SK-MEL-5 (cell line): ENCODE measurements at regions not wholly inside any gene's neighbourhood (a gene's known extent, or its start where the extent isn't known, plus 50 kb on each side); places are given as distances from the start of the nearest gene placed in this dataset.

ENCODE experiments used
- DNase-seq: peaks from one replicate; pipeline ENCODE4 v3.0.0-alpha.2; 2016; ENCODE audit warnings: low read depth, low spot score
- in situ Hi-C: cut with HindIII; loops from 2 replicates; pipeline ENCODE4 v1.10.0; 2016; ENCODE audit warnings: low sequenced_read_pairs, high pct_unique_total_duplicates, low pct_unique_long_range_greater_than_20kb

GRCh38 chr16:73172241-73172972, 124.5 kb upstream of the ZFHX3 start:
- DNase-seq, result peak; percentile 85
- in situ Hi-C loops, result no loop called here

GRCh38 chr16:73171901-73172240, 123.9 kb upstream of the ZFHX3 start:
- no peak for DNase-seq
- in situ Hi-C loops, result no loop called here

DNA sequence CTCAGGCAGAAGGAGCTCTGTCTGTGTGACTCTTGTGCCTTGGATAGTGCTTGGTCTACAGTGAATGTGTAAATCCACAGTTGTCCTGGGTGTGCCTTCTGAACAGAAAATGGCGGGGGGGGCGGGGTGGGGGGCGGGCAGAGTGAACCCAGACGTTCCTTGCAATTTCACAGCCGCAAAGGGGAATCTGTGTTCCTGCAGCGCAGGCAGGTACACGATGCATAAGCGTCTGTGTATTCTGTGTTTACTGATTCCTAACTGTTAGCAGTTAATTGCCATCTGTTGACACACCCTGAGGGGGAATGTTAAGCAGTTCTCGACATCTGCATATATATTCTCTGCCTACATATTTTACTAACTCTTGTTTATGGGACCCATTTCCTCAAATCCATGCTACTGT, 123.5 kb upstream of the ZFHX3 start:
- no peak for DNase-seq
- in situ Hi-C loops, result no loop called here

GRCh38 chr16:73170612-73171038, 122.7 kb upstream of the ZFHX3 start:
- in situ Hi-C loops, result no loop called here
- no peak for DNase-seq

DNA sequence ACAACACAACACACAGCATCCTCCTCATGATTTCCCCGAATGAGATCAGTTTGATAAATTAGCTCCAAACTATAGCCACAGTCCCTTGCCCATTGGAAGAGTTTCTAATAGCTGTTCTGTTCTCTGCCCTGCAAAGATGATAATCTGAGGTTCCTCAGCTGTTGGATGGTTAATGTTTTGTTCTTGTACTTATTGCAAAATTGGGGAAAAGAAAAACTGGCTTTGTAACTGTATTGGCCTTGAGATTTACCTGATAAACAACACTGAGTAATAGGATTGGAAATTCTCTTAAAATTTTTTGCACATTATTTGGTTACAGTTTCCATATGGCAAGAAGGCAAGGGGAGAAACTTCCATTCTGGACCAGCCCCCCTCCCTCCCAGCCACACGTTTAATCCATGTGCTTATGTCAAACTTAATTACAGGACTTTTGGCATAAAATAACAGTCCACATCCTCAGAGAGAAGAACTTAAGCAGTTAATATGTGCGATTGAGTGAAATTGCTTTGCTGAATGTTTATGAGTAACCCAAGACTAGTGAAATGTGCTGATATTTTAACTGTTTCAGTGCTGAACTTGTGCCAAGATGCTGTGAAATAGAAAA, 119.1 kb upstream of the ZFHX3 start:
- DNase-seq, result no peak

DNA sequence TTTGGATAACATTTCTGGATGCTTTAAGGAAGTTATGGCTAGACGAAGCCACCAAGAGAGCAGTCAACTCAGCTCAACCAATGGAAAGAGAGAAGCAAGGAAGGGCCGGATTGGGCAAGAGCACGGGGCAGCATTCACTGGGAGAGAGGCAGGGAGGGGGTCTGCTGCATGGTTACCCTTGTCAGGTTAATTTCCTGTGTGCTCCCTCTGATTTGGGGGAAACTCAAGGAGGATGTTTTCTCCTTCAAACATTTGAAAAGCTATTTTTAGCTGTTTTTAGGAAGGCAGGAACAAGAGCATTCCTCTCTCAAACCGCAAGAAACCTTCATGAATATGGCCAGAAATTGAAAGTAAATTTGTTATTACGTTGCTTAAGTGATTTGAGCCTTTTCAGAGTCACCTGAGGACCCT, 118.5 kb upstream of the ZFHX3 start:
- in situ Hi-C loops, result no loop called here

More for the DNA sequence above, 119.1 kb upstream of the ZFHX3 start:
- in situ Hi-C loops, result no loop called here

DNA sequence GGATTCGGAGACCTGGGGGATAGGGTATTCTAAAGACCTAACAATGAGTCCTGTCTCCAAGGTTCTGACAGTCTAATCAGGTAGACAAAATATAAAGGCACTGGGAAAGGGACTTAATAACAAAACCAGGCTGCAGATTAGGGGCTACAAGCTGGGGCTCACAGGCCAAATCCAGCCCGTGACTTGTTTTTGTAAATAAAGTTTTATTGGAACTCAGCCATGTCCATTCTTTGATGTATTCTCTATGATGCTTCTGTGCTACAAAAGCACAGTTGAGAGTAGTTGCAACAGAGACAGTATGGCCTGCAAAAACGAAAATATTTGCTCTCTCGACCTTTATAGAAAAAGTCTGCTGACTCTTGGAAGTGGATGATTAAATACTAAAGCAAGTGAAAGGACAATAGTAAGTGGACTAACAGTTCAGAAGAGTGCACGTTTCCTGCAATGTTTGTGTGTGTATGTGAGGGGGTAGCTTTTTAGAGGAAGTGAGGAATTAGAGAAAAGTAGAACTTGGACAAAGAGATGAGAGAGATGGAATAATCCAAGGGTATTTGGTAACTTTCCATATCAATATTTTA, 115.4 kb upstream of the ZFHX3 start:
- in situ Hi-C loops, result no loop called here
- DNase-seq, result no peak

More for the DNA sequence above, 118.5 kb upstream of the ZFHX3 start:
- DNase-seq, result peak; percentile 22

DNA sequence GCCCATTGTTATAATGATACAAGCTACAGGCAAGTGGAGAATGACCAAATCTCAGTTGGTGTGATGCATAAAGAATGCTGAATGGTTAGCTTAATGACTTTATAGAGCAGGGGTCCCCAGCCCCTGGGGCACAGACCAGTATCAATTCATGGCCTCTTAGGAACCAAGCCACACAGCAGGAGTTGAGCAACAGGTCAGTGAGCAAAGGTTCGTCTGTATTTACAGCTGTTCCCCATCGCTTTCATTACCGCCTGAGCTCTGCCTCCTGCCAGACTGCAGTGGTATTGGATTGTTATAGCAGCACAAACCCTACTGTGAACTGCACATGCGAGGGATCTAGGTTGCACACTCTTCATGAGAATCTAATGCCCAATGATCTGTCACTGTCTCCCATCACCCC, 114.0 kb upstream of the ZFHX3 start:
- DNase-seq, result no peak

DNA sequence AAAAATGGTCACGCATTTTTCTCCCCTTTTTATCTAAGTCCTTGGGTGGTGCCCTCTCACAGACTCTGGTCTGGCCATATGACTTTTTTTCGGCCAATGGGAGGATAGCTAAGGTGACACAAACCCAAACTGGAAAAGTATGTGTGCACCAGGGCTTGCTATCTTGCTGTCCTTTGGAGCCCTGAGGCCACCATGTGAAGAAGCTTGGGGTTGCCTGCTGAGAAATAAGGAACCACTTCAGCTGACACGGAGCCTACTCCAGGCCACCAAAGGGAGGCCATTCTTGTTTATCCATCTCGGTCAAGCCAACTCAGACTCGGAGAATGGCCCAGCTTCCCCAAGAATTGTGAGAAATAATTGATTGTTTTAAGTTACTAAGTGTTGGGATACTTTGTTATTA, 111.4 kb upstream of the ZFHX3 start:
- in situ Hi-C loops, result no loop called here
- no peak for DNase-seq

More for the DNA sequence above, 114.0 kb upstream of the ZFHX3 start:
- in situ Hi-C loops, result no loop called here

DNA sequence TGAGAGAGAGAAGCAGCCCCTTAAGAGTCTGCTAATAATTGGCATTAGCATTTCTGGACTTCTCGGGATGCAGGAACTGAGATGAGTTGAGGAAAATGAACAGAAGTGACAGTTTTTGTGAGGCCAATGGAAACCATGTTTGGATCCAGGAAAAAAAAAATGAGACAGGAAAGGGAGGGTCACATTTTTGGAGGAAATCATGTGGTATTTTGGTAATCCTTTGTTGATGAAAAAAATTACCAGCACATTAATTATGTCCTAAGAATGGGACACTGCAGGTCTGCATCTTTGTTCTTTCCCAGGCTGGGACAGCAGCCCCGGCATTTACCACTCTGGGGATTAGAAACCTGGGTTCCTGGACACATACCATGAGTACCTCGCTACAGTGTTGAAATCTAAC, 109.9 kb upstream of the ZFHX3 start:
- no peak for DNase-seq
- in situ Hi-C loops, result no loop called here

DNA sequence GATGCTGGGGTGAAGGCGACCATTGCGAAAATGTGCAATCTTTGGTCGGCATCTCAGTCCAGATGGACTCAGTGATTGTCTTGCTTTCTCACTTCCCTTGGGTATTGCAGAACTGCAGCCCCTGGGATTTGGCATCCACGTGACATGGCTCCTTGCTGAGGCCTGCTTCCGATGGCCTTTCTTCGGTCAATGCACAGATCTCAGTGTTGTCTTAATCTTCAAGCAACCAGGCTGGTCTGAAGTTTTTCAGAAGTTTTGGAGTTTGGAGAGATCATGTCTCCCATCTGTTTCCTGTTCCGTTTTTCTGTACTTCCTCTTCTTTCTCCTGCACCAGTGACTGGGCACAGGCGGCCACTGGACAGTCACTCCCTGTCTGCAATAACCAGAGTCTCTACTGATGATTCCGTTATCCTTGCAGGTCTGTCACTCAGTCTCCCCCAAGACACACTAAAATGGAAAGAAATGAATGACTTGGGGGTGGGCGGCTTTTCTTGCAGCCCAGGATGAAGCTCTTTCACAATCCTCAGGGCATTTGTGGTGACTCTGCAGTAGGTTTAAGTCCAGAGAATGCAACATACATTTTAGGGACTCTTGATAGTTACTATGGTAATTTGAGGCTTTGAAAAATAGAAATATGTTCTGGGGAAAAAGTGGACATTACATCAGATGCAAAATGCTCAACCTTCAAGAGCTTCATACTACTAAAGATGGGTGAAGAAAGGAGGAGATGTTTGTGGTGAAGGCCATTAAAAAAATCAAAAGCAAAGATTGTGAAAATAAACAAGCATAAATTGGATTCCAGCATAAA, 106.3 kb upstream of the ZFHX3 start:
- in situ Hi-C loops, result no loop called here
- DNase-seq, result no peak

DNA sequence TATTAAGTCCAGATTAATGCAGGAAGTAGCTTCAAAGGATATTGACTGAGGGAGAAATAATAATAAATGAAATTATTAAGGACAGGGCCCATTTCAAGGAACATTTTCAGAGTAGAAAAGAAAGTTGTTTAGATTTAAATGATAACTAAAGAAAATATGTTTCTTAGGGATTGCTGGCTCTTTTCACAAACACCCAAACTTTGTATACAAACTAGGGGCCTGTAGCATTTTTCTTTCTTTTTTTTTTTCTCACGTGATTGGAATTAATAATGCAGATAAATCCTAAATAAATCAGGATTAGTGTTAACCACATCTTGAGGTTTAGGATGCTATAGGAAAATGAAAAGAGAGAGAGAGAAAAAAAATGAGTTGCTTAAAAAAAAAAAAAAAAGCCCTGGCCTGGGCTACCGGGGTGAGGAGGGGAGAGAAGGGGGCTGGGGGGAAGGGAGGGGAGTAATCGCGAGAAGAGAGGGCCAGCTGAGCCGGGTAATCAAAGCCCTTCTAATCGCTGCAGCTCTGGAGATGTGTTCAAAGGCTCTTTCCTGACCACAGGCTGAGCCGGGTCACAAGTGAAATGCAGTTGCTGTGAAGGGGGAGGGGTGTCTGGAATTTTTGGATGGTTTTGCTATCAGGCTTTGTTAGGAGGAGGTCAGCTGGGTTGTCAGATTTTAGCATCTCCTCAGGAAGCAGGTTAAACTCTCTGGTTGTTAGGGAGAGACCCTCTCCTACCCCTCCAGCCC, 104.6 kb upstream of the ZFHX3 start:
- in situ Hi-C loops, result no loop called here
- peak; percentile 57 for DNase-seq

DNA sequence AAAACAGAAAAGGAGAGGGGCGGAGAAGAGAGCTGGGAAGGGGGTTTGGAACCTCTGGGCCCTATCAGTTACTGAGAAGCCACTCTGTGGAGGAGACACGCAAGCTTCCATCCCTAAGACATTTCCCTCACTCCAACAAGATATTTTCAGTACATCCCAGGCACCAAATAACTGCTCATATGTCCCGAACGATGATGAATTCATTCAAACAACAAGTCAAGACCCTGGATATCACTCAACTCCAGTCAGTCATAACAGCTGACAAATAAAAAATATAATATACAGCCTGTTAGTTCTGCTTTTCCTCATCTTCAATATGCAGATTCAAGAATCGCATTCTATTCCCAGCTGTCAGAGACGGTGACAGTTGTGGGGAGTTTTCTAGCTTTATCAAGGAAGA, 104.0 kb upstream of the ZFHX3 start:
- DNase-seq, result no peak
- in situ Hi-C loops, result no loop called here

- in situ Hi-C loops, result no loop called here
- no peak for DNase-seq
Observed at GRCh38 chr16:73151225-73151624, 103.3 kb upstream of the ZFHX3 start.

DNA sequence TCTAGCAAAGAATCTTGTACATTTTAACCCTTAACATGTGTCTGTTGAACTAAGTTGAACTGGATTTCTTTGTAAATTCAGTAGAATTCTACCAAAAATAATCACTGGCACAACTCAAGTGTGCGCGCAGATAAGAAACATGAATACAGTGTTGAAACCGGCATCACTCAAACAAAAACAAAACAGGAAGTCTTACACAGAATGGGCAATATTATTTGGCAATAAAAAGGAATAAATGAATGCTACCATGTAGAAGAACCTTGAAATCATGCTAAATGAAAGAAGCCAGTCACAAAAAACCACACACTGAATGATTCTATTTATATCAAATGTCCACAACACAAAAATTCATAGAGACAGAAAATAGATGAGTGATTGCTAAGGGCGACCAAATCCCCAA, 102.9 kb upstream of the ZFHX3 start:
- in situ Hi-C loops, result no loop called here
- DNase-seq, result peak; percentile 21

GRCh38 chr16:73149334-73149733, 101.4 kb upstream of the ZFHX3 start:
- in situ Hi-C loops, result no loop called here
- no peak for DNase-seq

- in situ Hi-C loops, result no loop called here
- no peak for DNase-seq
Observed at GRCh38 chr16:73147958-73148357, 100.0 kb upstream of the ZFHX3 start.
